Epidermal melanocyte (primary cell): ENCODE measurements at regions not wholly inside any gene's neighbourhood (a gene's known extent, or its start where the extent isn't known, plus 50 kb on each side); places are given as distances from the start of the nearest gene placed in this dataset.
"Not testable (repeated sequence)": the region's sequence is repeated elsewhere in the genome, so short reads cannot be mapped to it uniquely, and the experiment has no call there.

Experiments used
- DNase-seq: peaks from one replicate; pipeline ENCODE4 v3.0.0; 2011; ENCODE audit warnings: low spot score; ENCODE audit not compliant: insufficient read length

DNA sequence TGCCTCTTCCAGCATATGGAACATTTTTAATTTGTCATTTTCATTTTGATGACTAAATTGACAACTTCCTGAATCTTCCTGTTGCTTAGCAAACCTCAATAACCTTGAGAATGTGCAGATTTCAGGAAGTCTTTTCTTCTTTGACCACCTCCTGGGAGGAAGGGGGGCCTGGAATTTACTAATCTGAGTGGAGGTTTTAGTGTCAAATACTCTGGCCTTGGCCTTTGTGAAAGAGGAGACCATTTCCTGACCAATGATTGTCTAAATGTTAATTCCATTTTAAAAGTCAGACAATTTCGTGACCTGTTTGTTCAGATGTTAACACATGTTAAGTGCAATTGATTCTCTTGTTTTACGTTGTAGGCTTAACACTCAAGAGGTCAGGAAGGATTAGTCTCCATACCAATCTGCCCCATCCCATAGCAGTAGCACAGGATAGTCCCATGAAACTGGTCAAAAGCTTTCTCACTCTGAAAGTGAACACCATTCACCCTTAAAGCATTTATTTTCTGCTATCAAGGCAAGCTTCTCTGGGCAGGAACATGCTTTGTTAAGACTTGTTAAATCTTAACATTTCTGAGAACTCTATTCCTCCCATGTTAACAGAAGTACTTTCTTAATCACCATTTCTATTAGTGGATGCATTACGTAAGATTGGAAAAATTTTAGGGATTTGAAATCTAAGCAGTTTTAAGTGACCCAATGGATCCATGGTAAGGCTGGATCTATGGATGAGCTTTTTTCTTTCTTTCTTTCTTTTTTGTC, 219.6 kb downstream of the RND3 start:
- DNase-seq, result no peak

GRCh38 chr2:150266931-150267330, 220.5 kb downstream of the RND3 start:
- no peak for DNase-seq

DNA sequence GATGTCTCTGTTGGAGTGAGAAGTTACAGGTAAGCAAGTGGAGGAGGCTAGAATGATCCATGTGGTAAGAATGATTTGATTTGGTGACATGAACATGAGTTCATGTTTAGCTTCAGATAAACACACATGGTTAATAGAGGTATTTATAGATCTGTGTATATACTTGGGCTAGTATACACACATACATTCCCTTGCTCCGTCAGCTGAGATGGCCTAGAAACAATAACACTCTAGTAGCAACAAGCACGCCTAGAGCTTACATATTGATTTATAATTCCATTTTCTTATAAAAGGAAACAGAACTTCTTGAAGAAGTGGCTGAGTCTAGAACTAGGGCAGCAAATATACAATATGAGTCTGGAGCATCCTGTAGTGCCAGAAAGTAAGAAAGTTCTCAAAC, 223.0 kb downstream of the RND3 start:
- DNase-seq, result no peak

DNA sequence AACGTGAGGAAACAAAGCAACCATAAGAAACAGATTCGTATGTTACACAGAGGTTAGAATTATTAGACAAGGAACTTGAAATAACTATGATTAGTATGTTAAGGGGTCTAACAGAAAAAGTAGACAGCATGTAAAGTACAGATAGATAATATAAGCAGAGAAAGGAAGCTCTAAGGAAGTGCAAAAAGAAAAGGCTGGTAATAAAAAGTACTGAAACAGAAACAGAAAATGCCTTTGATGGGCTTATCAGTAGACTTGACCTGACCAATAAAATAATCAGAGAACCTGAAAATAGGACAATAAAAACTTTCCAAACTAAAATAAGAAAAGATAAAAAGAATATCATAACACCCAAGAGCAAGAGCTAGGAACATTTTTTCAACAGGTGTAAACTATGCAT, 225.8 kb downstream of the RND3 start:
- no peak for DNase-seq

- DNase-seq, result no peak
Observed at GRCh38 chr2:150260636-150261035, 226.8 kb downstream of the RND3 start.

GRCh38 chr2:150259746-150260145, 227.7 kb downstream of the RND3 start:
- DNase-seq, result no peak

- no peak for DNase-seq
Observed at GRCh38 chr2:150258781-150259307, 228.6 kb downstream of the RND3 start.

DNA sequence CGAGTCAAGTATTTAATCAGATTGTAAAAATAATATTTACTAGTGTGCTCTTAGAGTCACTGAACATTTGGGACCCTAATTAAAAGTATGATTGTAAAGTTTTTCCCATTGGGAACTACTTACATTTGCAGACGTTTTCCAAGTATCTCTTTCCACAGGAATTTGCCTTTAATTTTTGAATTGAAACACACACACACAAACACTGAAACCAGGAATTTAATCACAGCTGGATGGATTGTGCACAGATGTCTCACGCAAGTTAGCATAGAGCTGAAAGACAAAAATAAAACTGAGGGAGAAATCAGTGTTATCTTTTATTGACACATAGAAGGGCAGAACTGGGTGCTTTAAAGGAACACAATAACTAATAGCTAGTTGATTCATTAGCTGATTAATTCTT, 230.7 kb downstream of the RND3 start:
- DNase-seq, result no peak

DNA sequence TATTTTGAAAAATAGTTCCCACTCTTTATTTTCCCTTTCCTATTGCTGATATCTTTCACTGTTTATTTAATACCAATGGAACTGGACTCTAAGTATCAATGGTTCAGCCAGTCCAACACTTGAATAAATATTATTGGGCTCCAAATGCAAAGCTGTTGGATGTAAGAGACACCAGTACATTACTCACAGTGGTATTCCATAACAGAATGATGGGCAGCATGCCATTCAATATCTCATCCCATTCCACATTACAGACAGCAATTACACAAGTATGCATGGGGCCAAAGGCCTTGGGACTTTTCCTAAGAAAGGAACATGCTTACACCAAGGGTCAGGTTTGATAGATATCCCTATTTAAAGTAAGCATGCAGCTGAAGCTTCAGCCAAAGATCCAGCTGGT, 231.9 kb downstream of the RND3 start:
- no peak for DNase-seq

DNA sequence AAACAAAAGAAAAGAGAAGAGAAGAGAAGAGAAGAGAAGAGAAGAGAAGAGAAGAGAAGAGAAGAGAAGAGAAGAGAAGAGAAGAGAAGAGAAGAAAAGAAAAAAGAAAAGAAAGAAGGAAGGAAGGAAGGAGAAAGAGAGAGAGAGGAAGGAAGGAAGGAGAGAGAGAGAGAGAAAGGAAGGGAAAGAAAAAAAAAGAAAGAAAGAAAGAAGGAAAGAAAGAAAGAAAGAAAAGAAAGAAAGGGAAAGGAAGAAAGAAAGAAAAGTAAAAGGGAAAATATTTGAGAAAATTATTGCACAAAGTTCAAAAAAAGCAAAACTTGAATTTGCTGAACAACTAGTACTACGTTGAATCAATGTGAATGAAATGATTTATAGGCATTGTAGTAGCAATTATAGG, 237.7 kb downstream of the RND3 start:
- DNase-seq, result not testable (repeated sequence)

GRCh38 chr2:150247481-150247880, 240.0 kb downstream of the RND3 start:
- no peak for DNase-seq

GRCh38 chr2:150234787-150235446, 252.6 kb downstream of the RND3 start:
- peak; percentile 80 for DNase-seq

DNA sequence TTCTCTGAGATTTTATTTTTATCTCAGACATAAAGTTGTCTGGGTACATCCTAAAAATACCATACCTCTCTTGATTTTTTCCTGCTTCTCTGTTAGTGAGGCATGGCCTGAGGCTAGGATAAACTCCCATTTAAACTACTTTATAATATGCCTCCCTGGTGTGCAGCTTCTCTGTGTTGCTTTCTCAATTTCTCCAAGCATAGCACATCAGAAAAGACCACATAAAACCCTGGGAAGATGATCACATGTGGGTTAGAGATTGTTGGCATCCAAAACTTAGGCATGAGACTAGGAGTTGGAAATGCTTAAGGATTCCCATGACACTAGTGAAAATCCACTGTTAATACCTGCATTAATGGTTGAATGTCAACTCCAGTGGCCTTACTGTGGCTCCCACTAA, 254.6 kb downstream of the RND3 start:
- no peak for DNase-seq

DNA sequence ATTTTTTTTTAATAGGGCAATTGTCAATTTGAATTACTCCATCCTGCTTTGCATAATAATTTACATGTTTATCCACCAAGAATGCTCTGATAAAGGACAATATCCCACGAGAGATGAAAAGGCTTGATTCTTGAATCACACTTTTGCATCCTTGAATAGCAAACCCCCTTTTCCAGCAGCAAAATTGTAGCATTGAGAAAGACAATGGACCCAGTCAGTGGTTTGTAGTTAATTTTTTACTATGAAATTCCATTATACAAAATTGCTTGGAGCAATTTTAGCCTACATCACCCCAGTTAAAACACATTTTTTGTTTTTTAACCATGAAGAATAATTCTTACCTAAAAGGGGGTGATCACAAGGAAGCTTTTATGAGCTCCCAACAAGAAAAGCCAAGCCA, 255.1 kb downstream of the RND3 start:
- DNase-seq, result peak; percentile 36

- no peak for DNase-seq
Observed at GRCh38 chr2:150230616-150231015, 256.9 kb downstream of the RND3 start.

GRCh38 chr2:150230004-150230403, 257.5 kb downstream of the RND3 start:
- no peak for DNase-seq

DNA sequence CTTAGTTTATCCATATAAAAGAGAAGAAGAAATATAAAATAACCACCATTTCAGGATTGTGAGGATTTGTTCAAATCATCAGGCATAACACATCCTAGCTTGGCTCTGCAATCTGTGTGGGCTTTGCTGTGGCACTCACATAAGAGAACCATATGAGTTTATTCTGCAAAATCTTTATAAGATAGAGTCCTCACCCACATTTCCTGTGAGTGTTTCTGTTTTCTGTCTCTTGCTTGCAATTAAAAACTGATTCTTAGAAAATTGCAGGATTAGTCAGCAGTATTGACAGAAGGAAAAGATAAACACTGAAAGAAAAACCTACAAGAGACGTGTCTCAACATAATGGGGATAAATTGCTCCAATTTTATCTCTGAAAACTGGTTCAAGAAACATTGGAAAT, 258.5 kb downstream of the RND3 start:
- no peak for DNase-seq

DNA sequence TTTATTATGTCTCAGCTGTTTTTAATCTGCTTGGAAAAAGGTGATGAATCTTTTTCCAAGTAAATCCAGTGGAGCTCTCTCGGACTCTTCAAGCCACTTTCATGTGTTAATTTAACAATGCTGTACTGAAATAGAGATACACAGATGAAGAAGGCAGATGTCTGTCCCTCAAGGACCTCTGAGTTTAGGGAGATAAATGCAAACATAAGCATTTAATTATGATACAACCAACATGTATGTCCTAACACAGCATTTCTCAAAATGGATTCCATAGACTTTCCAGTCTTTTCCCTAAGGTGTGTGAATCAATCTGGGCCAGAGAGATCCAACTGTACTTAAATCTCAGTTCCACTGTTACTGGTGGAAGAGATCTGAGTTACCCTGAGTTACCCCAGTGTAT, 262.4 kb downstream of the RND3 start:
- no peak for DNase-seq

- no peak for DNase-seq
Observed at GRCh38 chr2:150224321-150224720, 263.1 kb downstream of the RND3 start.

- no peak for DNase-seq
Observed at GRCh38 chr2:150222942-150223341, 264.5 kb downstream of the RND3 start.

DNA sequence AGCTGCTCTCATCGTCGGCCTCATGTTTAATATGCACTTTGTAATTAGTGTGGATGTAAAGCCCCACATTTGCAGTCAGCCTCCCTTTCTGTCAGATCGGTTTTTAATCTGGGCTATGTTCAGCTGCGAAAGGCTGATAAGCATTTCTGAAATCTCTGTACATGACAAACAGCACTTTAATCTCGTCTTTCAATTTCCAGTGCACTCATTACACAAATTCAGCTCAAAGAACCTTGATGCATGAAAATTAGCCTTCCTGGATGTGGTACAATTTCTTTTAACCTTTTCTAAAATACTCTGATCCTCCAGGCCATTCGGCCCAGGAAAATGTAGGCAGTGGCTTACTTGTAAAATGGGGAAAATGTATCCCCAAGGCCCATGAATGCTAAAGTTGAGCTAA, 265.1 kb downstream of the RND3 start:
- DNase-seq, result no peak

DNA sequence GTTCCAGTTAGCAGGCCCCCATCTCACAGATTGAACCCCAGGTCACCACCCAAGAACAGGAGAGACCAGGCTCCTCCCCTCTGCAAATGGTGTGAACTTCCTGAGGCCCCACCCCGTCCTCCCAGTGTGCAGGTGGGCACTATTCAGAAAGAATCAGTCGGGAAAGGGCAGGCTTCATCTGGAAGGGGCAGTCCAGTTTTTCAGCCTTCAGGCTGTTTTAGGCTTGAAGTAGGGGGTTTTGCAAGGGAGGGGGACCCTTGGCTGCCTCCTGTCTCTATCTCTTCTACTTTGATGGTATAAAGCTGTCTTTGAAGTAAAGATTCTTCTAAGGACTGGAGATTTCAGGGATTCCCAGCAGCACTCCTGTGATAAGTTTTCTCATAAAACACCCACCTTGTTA, 267.6 kb downstream of the RND3 start:
- DNase-seq, result no peak

- DNase-seq, result no peak
Observed at GRCh38 chr2:150215041-150215440, 272.4 kb downstream of the RND3 start.
